Neural progenitor cell (in vitro differentiated cells): ENCODE measurements at regions not wholly inside any gene's neighbourhood (a gene's known extent, or its start where the extent isn't known, plus 50 kb on each side); places are given as distances from the start of the nearest gene placed in this dataset.

ENCODE experiments used
- CTCF ChIP-seq: fragments of 200-600 bp; sonication (generic); IDR thresholded peaks from 2 replicates; pipeline ENCODE4 v1.5.1; 2017; ENCODE audit warnings: antibody characterized with exemption, mild to moderate bottlenecking
- EZH2 ChIP-seq: fragments of 200-600 bp; sonication (generic); IDR thresholded peaks from 2 replicates; pipeline ENCODE4 v1.6.1; 2017; ENCODE audit warnings: antibody characterized with exemption, mild to moderate bottlenecking, moderate library complexity

GRCh38 chr3:145671121-145671520 is 489.9 kb downstream of the PLOD2 start:
- TF ChIP-seq CTCF (no peak), EZH2 (no peak)
